Body of pancreas (tissue), 4 donors: ENCODE measurements at regions not wholly inside any gene's neighbourhood (a gene's known extent, or its start where the extent isn't known, plus 50 kb on each side); places are given as distances from the start of the nearest gene placed in this dataset.

Experiments used
- CTCF ChIP-seq, 7 experiments: fragments of 450-650 bp in 4 of 7; fragments of 200-600 bp in 3 of 7; sonication (generic) in 3 of 7; IDR thresholded peaks; one replicate each; pipeline ENCODE4 v1.5.1; 2016 to 2019; ENCODE audit warnings: antibody characterized with exemption in 7 of 7
- POLR2A ChIP-seq, 3 donors: fragments of 450-650 bp; IDR thresholded peaks; one replicate each; pipeline ENCODE4 v1.6.1; 2016; ENCODE audit warnings: antibody characterized with exemption in 3 of 3, mild to moderate bottlenecking in 2 of 3

GRCh38 chr5:86329318-86329717 lies 288.4 kb upstream of the COX7C start:
- TF ChIP-seq CTCF (IDR thresholded peaks at IDR 0.05) (no peak), POLR2A (IDR thresholded peaks at IDR 0.05) (no peak)
